Esophagus squamous epithelium (tissue), 4 donors: ENCODE measurements at regions not wholly inside any gene's neighbourhood (a gene's known extent, or its start where the extent isn't known, plus 50 kb on each side); places are given as distances from the start of the nearest gene placed in this dataset.

Source experiments
- CTCF ChIP-seq, 6 experiments: fragments of 450-650 bp in 4 of 6; fragments of 200-600 bp in 2 of 6; sonication (generic) in 2 of 6; IDR thresholded peaks; one replicate each; pipeline ENCODE4 v1.5.1; 2016 to 2019; ENCODE audit warnings: antibody characterized with exemption in 6 of 6, mild to moderate bottlenecking in 4 of 6, moderate library complexity in 4 of 6
- POLR2A ChIP-seq, 4 donors: fragments of 450-650 bp; IDR thresholded peaks; one replicate each; pipeline ENCODE4 v1.6.1; 2017; ENCODE audit warnings: antibody characterized with exemption in 4 of 4, mild to moderate bottlenecking in 4 of 4, moderate library complexity in 3 of 4

GRCh38 chr11:91800208-91800914 is 424.3 kb upstream of the FAT3 start:
- TF ChIP-seq CTCF (IDR thresholded peaks at IDR 0.05) = no peak
- no peak for TF ChIP-seq POLR2A (IDR thresholded peaks at IDR 0.05)
